GM18502 (cell line): ENCODE measurements at regions not wholly inside any gene's neighbourhood (a gene's known extent, or its start where the extent isn't known, plus 50 kb on each side); places are given as distances from the start of the nearest gene placed in this dataset.
"Not testable (repeated sequence)": the region's sequence is repeated elsewhere in the genome, so short reads cannot be mapped to it uniquely, and the experiment has no call there.

ENCODE experiments used
- ATAC-seq: cut with Tn5 transposase; IDR thresholded peaks from one replicate; pipeline ENCODE4 v1.9.1; 2021; ENCODE audit warnings: mild to moderate bottlenecking; ENCODE audit not compliant: unreplicated experiment, poor library complexity

GRCh38 chr13:59356607-59357006, 807.1 kb downstream of the DIAPH3 start:
- ATAC-seq = no peak

DNA sequence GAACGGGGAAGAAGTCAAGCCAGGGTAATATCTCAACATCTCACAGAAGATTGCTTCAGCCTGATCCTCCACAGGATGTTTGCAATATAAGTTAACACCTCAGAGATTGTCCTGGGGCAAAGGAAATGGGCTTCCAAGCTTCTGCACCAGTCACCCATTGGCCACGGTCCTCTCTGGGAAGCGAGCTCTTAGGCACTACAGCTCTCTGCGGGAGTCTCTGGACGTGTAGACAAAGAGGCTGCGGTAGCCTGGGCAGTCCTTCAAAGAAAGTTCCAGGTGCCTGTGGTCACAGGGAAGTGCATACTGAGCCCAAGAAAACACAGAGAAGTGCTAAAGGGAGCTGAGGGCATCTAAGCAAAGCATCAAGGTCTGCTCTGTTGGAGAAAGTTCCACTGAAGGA, 805.7 kb downstream of the DIAPH3 start:
- ATAC-seq = no peak

- ATAC-seq = peak; percentile 83
Observed at GRCh38 chr13:59360108-59360507, 803.6 kb downstream of the DIAPH3 start.

- no peak for ATAC-seq
Observed at GRCh38 chr13:59360916-59361315, 802.8 kb downstream of the DIAPH3 start.

GRCh38 chr13:59363313-59363712, 800.4 kb downstream of the DIAPH3 start:
- ATAC-seq = no peak

- ATAC-seq = no peak
Observed at GRCh38 chr13:59363947-59364346, 799.8 kb downstream of the DIAPH3 start.

GRCh38 chr13:59364641-59365085, 799.1 kb downstream of the DIAPH3 start:
- no peak for ATAC-seq

DNA sequence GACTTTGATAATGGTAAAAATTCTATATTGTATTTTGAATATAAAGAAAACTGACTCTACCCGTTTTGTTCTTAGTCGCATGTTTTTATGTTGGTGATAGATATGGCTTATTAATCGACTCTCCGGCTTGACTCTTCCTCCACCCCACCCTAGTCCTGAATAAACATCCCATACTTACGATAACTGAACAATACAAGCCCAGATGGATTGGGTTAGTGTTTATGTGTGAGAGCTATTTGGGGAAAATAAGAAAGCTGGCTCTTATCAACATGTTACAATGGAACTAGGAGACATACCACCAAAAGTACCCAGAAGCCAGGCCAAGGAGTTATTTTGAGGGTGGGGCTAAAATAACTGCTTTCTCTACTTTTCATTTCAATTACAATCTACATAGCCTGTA, 796.3 kb downstream of the DIAPH3 start:
- ATAC-seq = no peak

DNA sequence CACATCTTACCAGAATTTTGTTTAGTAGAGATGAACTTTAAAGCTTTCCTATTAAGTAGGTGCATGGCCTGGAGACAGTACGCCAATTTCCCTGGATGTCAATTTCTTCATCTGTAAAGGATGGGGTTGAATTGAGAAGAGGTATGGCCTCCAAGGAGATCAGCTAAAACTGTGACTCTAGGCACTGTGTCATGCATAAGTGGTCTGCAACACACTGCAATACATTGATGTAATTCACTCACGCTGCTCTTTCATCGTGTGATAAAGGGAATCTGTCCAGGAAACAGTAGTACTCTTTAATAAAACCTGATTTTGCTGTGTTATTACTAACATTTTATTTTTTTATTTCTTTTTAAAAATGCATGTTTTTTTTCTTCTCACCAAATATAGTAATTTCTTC, 795.8 kb downstream of the DIAPH3 start:
- ATAC-seq = no peak

- ATAC-seq = no peak
Observed at GRCh38 chr13:59368693-59369092, 795.0 kb downstream of the DIAPH3 start.

DNA sequence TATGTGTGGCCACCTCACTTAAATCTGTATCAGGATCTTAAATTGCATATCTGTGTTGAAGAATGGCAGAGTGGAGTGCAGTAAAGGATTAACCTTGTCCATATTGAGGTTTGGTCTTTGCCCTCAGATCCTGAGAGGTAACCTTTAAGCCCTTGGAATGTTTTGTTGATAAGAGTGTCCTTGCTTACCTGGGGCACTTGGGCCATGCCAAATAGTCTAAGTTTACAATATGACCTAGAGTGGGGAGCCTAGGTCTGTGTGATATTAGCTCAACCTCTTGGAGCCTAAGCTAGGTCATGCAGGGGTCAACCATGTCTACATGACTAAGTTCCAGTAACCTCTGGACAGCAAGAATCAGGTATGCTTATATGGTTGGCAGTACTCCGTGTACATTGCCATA, 792.5 kb downstream of the DIAPH3 start:
- ATAC-seq = no peak

- no peak for ATAC-seq
Observed at GRCh38 chr13:59373341-59373740, 790.4 kb downstream of the DIAPH3 start.

DNA sequence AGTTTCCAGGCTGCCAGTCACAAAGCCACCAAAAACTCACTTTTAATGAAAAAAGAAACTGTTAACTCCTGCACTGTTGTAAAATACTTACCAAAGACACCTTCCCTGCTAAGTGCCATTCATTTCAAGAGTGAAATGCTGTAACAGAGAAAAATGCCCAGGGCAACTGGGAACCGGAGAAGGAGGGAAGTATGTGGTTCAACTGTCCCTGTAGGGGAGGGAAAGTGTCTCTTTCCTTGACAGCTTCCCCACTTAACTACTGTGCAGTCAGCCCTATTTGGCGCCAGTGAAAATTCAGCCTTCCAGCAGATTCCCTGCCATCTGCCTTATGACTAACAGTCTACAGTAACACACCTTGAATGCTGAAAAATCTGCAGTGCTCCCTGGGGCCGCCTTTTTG, 789.0 kb downstream of the DIAPH3 start:
- ATAC-seq = no peak

DNA sequence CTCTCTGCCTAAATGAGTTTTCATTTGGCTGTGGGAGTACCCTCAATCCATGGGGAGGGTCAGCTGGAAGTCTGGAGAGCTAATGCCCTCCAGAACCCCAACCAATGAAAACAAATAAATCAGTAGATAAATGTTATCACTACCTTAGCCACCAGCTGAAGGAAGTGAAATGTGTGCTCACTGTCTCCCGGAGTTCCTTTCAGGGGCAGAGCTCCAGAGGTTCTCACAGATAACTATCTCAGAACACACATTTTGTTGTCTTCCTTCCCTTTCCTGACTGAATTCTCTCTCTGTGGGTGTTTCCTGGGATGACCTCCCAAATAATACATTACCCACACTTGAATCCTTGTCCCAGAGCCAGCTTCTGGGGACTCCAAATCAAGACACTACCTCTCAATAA, 779.6 kb downstream of the DIAPH3 start:
- ATAC-seq = no peak

GRCh38 chr13:59391696-59392095, 772.0 kb downstream of the DIAPH3 start:
- ATAC-seq = peak; percentile 99

- no peak for ATAC-seq
Observed at GRCh38 chr13:59392328-59392727, 771.4 kb downstream of the DIAPH3 start.

GRCh38 chr13:59394496-59394895, 769.2 kb downstream of the DIAPH3 start:
- ATAC-seq = no peak

DNA sequence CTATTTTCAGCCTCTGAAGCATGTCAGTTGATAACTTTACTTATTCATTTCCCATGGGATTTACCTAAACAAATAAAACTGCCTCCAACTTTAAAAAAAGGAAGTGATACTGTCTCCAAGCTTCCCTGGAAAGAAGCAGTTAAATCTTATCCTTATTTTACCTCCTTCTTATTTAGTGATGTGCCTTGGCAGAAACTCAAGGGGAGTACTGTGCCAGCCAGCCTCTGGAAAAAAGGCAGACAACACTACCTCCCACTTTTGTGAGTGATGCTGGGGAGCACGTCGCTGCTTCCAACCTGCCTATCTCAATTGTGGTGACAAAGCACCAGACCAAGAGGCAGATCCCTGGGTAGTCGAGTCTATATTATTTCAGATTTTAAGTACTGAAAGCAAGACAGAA, 765.6 kb downstream of the DIAPH3 start:
- no peak for ATAC-seq

GRCh38 chr13:59398661-59399060, 765.1 kb downstream of the DIAPH3 start:
- ATAC-seq = no peak

DNA sequence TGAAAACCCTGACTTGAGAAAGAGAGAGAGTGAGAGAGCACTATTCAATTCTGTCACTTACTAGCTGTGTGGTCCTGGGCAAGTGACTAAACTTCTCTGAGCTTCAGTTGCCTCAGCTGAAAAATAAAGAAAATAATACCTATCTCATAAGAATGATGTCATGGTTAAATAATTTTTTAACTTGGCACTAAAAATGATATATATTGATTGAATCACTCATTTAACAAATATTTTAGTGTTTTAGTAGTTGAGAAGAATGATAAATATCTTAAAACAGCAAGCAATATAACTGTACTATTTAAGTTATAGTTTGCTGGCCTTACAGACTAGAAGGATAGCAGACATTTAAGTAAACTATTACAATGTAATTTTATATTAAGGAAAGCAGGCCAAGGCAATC, 764.2 kb downstream of the DIAPH3 start:
- ATAC-seq = no peak

GRCh38 chr13:59404331-59404730, 759.4 kb downstream of the DIAPH3 start:
- ATAC-seq = no peak

DNA sequence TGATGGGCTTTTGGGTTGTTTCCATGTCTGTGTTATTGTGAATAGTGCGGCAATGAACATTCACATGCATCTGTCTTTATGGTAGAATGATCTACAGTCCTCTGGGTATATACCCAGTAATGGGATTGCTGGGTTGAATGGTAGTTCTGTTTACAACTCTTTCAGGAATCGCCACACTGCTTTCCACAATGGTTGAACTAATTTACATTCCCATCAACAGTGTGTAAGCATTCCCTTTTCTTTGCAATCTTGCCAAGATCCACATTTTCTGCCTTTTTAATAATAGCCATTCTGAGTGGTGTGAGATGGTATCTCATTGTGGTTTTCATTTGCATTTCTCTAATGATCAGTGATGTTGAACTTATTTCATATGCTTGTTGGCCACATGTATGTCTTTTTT, 756.5 kb downstream of the DIAPH3 start:
- ATAC-seq = not testable (repeated sequence)

DNA sequence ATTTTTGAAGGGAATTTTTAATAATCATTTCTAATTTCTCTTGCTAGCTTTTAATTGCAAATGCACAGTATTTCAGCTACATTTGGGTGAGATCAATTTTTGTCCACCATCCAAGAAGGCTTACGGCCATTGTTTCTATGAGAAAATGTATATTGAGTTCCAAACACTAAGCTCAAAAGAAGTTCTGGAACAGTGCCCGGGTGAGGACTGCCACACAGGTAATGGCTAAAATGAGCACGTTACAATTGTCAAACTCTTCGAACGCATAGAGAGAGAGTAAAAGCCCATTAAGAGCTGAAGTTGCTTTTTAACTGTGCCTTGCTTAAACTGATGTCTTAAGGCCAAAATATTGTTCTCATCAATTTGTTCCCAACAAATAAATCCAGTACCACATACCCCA, 755.0 kb downstream of the DIAPH3 start:
- ATAC-seq = no peak
